Transverse colon (tissue), 4 donors: ENCODE measurements at regions not wholly inside any gene's neighbourhood (a gene's known extent, or its start where the extent isn't known, plus 50 kb on each side); places are given as distances from the start of the nearest gene placed in this dataset.

Experiments
- EP300 ChIP-seq: sonication (generic); formaldehyde crosslinking; IDR thresholded peaks from one replicate; pipeline ENCODE4 v1.6.1; 2017; ENCODE audit warnings: antibody characterized with exemption, low read depth
- POLR2A ChIP-seq: fragments of 450-650 bp; IDR thresholded peaks from one replicate; pipeline ENCODE4 v1.6.1; 2016; ENCODE audit warnings: antibody characterized with exemption, mild to moderate bottlenecking, moderate library complexity
- POLR2AphosphoS5 ChIP-seq, 3 donors: sonication (generic); formaldehyde crosslinking; IDR thresholded peaks; one replicate each; pipeline ENCODE4 v1.6.1; 2016; ENCODE audit warnings: antibody characterized with exemption in 3 of 3
- TF ChIP-seq, protein P1 (sequence below), 5 experiments: fragments of 200-600 bp in 3 of 5; fragments of 450-650 bp in 2 of 5; sonication (generic) in 3 of 5; IDR thresholded peaks; 1 replicate in 2 of 5; 2 replicates in 3 of 5; pipeline ENCODE4 v1.5.1; 2016 to 2017; ENCODE audit warnings: antibody characterized with exemption in 5 of 5, inconsistent platforms in 3 of 5, mild to moderate bottlenecking in 2 of 5, moderate library complexity in 1 of 5

- TF ChIP-seq, protein P1, sequence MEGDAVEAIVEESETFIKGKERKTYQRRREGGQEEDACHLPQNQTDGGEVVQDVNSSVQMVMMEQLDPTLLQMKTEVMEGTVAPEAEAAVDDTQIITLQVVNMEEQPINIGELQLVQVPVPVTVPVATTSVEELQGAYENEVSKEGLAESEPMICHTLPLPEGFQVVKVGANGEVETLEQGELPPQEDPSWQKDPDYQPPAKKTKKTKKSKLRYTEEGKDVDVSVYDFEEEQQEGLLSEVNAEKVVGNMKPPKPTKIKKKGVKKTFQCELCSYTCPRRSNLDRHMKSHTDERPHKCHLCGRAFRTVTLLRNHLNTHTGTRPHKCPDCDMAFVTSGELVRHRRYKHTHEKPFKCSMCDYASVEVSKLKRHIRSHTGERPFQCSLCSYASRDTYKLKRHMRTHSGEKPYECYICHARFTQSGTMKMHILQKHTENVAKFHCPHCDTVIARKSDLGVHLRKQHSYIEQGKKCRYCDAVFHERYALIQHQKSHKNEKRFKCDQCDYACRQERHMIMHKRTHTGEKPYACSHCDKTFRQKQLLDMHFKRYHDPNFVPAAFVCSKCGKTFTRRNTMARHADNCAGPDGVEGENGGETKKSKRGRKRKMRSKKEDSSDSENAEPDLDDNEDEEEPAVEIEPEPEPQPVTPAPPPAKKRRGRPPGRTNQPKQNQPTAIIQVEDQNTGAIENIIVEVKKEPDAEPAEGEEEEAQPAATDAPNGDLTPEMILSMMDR (IDR thresholded peaks at IDR 0.05), result no peak
- no peak for TF ChIP-seq POLR2AphosphoS5 (IDR thresholded peaks at IDR 0.05)
- no peak for TF ChIP-seq POLR2A
- TF ChIP-seq EP300, result no peak
Measured at GRCh38 chr20:1816384-1817381, 78.5 kb upstream of the SIRPA start.
